Parathyroid adenoma (tissue), 2 donors: ENCODE measurements at regions not wholly inside any gene's neighbourhood (a gene's known extent, or its start where the extent isn't known, plus 50 kb on each side); places are given as distances from the start of the nearest gene placed in this dataset.

Experiments used
- H2AFZ ChIP-seq: fragments of 300-600 bp; sonication (generic); one replicate; pipeline ENCODE4 v1.7.0; 2017; ENCODE audit warnings: antibody characterized with exemption, mild to moderate bottlenecking
- H3K27ac ChIP-seq: fragments of 300-600 bp; sonication (generic); one replicate; pipeline ENCODE4 v1.7.0; 2017
- H3K27me3 ChIP-seq: fragments of 300-600 bp; sonication (generic); one replicate; pipeline ENCODE4 v1.7.0; 2017; ENCODE audit warnings: low read length; ENCODE audit not compliant: control insufficient read depth, insufficient read depth
- H3K36me3 ChIP-seq: fragments of 300-600 bp; sonication (generic); one replicate; pipeline ENCODE4 v1.7.0; 2017; ENCODE audit warnings: low read length; ENCODE audit not compliant: control insufficient read depth, insufficient read depth
- H3K4me1 ChIP-seq: fragments of 300-600 bp; sonication (generic); one replicate; pipeline ENCODE4 v1.7.0; 2017; ENCODE audit warnings: control low read depth
- H3K4me2 ChIP-seq: fragments of 300-600 bp; sonication (generic); one replicate; pipeline ENCODE4 v1.7.0; 2017; ENCODE audit warnings: low read length
- H3K4me3 ChIP-seq: fragments of 300-600 bp; sonication (generic); one replicate; pipeline ENCODE4 v1.7.0; 2017; ENCODE audit warnings: low read depth, low read length
- H3K79me2 ChIP-seq: fragments of 300-600 bp; sonication (generic); one replicate; pipeline ENCODE4 v1.7.0; 2017; ENCODE audit warnings: control low read depth
- H3K9ac ChIP-seq: fragments of 300-600 bp; sonication (generic); one replicate; pipeline ENCODE4 v1.7.0; 2017; ENCODE audit warnings: mild to moderate bottlenecking
- H3K9me3 ChIP-seq: fragments of 300-600 bp; sonication (generic); one replicate; pipeline ENCODE4 v1.7.0; 2017; ENCODE audit warnings: low read length; ENCODE audit not compliant: control insufficient read depth
- CTCF ChIP-seq: fragments of 300-600 bp; sonication (generic); IDR thresholded peaks from one replicate; pipeline ENCODE4 v1.7.0; 2017; ENCODE audit warnings: antibody characterized with exemption, mild to moderate bottlenecking
- donor health status: primary hyperparathyroidism.

- H2AFZ ChIP-seq: no peak overlapping the region
- H3K36me3 ChIP-seq: no peaks in the 10 kb centered on the region
- no peak overlapping the region for H3K9ac ChIP-seq
- no peaks in the 10 kb centered on the region for H3K79me2 ChIP-seq
- TF ChIP-seq CTCF: no peak
- H3K4me3 ChIP-seq: no peak overlapping the region
- no peaks in the 10 kb centered on the region for H3K9me3 ChIP-seq
- no peak overlapping the region for H3K27ac ChIP-seq
- H3K27me3 ChIP-seq: no peaks in the 10 kb centered on the region
- H3K4me1 ChIP-seq: no peaks in the 10 kb centered on the region
- H3K4me2 ChIP-seq: no peak overlapping the region
Observed at GRCh38 chr13:103164251-103164650, 98.0 kb upstream of the SLC10A2 start.

DNA sequence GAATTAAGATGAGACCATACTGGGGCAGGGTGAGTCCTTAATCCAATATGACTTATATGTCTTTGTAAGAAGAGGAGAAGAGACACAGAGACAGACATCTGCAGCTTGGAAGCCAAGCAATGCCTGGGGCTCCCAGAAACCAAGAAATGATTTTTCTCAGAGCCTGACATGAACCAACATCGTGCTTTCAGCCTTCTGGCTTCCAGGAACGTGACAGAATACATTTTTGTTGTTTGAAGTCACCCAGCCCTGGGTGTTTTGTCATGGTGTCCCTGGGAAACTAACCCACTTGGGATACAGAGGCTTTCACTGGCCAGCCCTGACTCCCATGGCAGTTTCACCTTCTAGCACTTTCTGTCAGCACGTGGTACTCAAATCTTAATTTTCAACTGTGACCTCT lies 95.3 kb upstream of the SLC10A2 start:
- H3K4me3 ChIP-seq: no peak overlapping the region
- H3K27me3 ChIP-seq: no peaks in the 10 kb centered on the region
- H3K79me2 ChIP-seq: no peaks in the 10 kb centered on the region
- no peak for TF ChIP-seq CTCF
- no peaks in the 10 kb centered on the region for H3K9me3 ChIP-seq
- H3K27ac ChIP-seq: no peak overlapping the region
- H3K9ac ChIP-seq: no peak overlapping the region
- H2AFZ ChIP-seq: no peak overlapping the region
- no peaks in the 10 kb centered on the region for H3K36me3 ChIP-seq
- no peak overlapping the region for H3K4me2 ChIP-seq
- H3K4me1 ChIP-seq: no peaks in the 10 kb centered on the region

DNA sequence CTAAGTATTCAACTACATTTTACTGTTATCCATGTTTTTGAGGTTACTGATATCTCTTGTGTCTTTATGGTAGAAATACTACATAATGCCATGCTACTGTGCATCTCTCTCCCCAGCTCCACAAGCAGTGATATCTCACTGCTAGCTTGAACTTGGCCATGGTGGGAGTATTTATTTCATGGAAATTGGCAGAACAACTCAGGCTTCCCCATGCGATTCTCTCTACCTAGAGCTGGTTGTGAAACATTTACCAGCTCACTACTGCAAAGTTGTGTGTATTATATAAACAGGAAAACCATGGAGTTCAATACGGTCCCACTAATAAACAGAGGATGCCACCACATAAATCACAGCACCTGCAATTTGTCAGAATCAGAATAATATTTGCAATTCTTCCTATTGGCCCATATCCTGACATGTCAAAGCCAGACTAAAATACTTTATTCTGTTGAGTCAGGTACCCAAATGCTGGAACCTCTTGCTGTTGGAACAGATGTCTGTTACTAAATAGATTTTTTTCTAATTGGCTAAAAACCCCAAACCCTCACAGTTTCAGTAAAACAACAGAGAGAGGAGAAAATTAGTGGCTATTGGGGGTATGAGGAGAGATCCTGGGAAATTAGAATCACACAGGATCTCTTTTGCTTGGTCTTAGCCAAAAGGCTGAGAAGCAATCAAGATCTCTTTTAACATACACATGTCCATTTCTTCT lies 91.4 kb upstream of the SLC10A2 start:
- H3K27me3 ChIP-seq: no peaks in the 10 kb centered on the region
- H3K4me3 ChIP-seq: no peak overlapping the region
- no peak for TF ChIP-seq CTCF

DNA sequence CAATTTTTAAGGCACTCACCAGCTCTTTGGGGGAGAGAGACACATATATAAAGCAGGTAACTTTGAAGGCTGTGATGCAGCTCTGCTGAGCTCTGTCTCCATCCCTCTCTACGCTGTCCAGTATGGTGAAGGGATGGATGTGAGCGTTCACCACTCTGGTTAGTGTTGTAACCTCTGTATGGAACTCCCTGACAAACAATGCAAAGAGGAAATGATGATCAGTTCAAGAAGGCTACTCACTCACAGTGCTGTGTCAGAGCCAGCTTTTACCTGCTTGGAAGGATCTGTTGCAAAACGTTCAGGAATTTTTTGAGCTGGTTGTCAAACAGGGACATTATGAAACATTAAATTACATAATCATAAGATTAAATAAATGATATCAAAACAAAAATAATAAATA lies 90.8 kb upstream of the SLC10A2 start:
- Histone ChIP-seq H3K4me3 (no peak overlapping the region), H3K4me2 (no peak overlapping the region), H3K36me3 (no peaks in the 10 kb centered on the region), H3K27ac (no peak overlapping the region), H3K9ac (no peak overlapping the region), H3K9me3 (no peaks in the 10 kb centered on the region), H3K79me2 (no peaks in the 10 kb centered on the region), H2AFZ (no peak overlapping the region), H3K27me3 (no peaks in the 10 kb centered on the region), H3K4me1 (no peaks in the 10 kb centered on the region)
- no peak for TF ChIP-seq CTCF

More for the DNA sequence above, 91.4 kb upstream of the SLC10A2 start:
- Histone ChIP-seq H3K9ac (no peak overlapping the region), H3K9me3 (no peaks in the 10 kb centered on the region), H3K4me2 (no peak overlapping the region), H3K27ac (no peak overlapping the region), H2AFZ (no peak overlapping the region), H3K4me1 (no peaks in the 10 kb centered on the region), H3K36me3 (no peaks in the 10 kb centered on the region), H3K79me2 (no peaks in the 10 kb centered on the region)
